WTC11 (cell line): ENCODE measurements at regions not wholly inside any gene's neighbourhood (a gene's known extent, or its start where the extent isn't known, plus 50 kb on each side); places are given as distances from the start of the nearest gene placed in this dataset.

Experiments used
- ATAC-seq: fragments of 200-7000 bp; cut with Tn5 transposase; 2 replicates; pipeline ENCODE4 v1.10.0; 2021; ENCODE audit warnings: mild to moderate bottlenecking, moderate library complexity
- CTCF ChIA-PET: fragments of 300-600 bp; sonication (Branson Sonifier 250); formaldehyde crosslinking; loops from one replicate; lab custom pipeline; 2021; ENCODE audit warnings: antibody characterized with exemption; lab: Charles Lee
- POLR2A ChIA-PET: fragments of 350-600 bp; sonication (Branson Sonifier 250); formaldehyde crosslinking; loops from one replicate; lab custom pipeline; 2021; ENCODE audit warnings: antibody characterized with exemption; lab: Charles Lee
- DNase-seq: peaks from one replicate; pipeline ENCODE4 v3.0.0; 2021; ENCODE audit warnings: low spot score
- H3K27ac Mint-ChIP-seq: 2 replicates; pipeline ENCODE4 v1.8.0; 2021; ENCODE audit warnings: mixed read lengths
- H3K27me3 Mint-ChIP-seq: 2 replicates; pipeline ENCODE4 v1.8.0; 2021; ENCODE audit warnings: low read depth, mild to moderate bottlenecking, moderate library complexity, mixed read lengths
- H3K36me3 Mint-ChIP-seq: 2 replicates; pipeline ENCODE4 v1.8.0; 2021; ENCODE audit warnings: mixed read lengths
- H3K4me1 Mint-ChIP-seq: 2 replicates; pipeline ENCODE4 v1.8.0; 2022; ENCODE audit warnings: mixed read lengths
- H3K4me3 Mint-ChIP-seq: 2 replicates; pipeline ENCODE4 v1.8.0; 2021; ENCODE audit warnings: mild to moderate bottlenecking, moderate library complexity, mixed read lengths
- H3K9me3 Mint-ChIP-seq: 2 replicates; pipeline ENCODE4 v1.8.0; 2021; ENCODE audit warnings: mixed read lengths
- ATF1 ChIP-seq: sonication (generic); formaldehyde crosslinking; IDR thresholded peaks from 2 replicates; pipeline ENCODE4 v1.8.1; 2023; ENCODE audit warnings: mild to moderate bottlenecking, moderate library complexity, missing genetic modification reagents
- CREM ChIP-seq: sonication (generic); formaldehyde crosslinking; IDR thresholded peaks from 2 replicates; pipeline ENCODE4 v1.8.1; 2022; ENCODE audit warnings: mild to moderate bottlenecking, missing genetic modification reagents, moderate library complexity
- ELF4 ChIP-seq: sonication (generic); formaldehyde crosslinking; IDR thresholded peaks from 2 replicates; pipeline ENCODE4 v1.8.1; 2022; ENCODE audit warnings: low read depth, mild to moderate bottlenecking, moderate library complexity, missing genetic modification reagents
- EMX1 ChIP-seq: fragments of 250-450 bp; sonication (Bioruptor Pico); IDR thresholded peaks from 2 replicates; pipeline ENCODE4 v1.8.0; 2021; ENCODE audit warnings: mild to moderate bottlenecking
- FOXJ3 ChIP-seq: sonication (generic); formaldehyde crosslinking; IDR thresholded peaks from 2 replicates; pipeline ENCODE4 v1.9.0; 2021; ENCODE audit warnings: missing genetic modification reagents, mild to moderate bottlenecking, borderline replicate concordance
- GABPB1 ChIP-seq: sonication (generic); formaldehyde crosslinking; IDR thresholded peaks from 2 replicates; pipeline ENCODE4 v1.8.1; 2023; ENCODE audit warnings: mild to moderate bottlenecking, missing genetic modification reagents
- MAX ChIP-seq: sonication (generic); formaldehyde crosslinking; IDR thresholded peaks from 2 replicates; pipeline ENCODE4 v1.8.0; 2022; ENCODE audit warnings: mild to moderate bottlenecking, missing genetic modification reagents
- RELA ChIP-seq: sonication (generic); formaldehyde crosslinking; IDR thresholded peaks from 2 replicates; pipeline ENCODE4 v1.8.1; 2022; ENCODE audit warnings: missing genetic modification reagents, mild to moderate bottlenecking, borderline replicate concordance
- TEAD4 ChIP-seq: sonication (generic); formaldehyde crosslinking; IDR thresholded peaks from 2 replicates; pipeline ENCODE4 v1.8.0; 2022; ENCODE audit warnings: mild to moderate bottlenecking, missing genetic modification reagents
- USF2 ChIP-seq: sonication (generic); formaldehyde crosslinking; IDR thresholded peaks from 2 replicates; pipeline ENCODE4 v1.8.1; 2023; ENCODE audit warnings: mild to moderate bottlenecking, missing genetic modification reagents, moderate library complexity
- ZNF219 ChIP-seq: sonication (generic); formaldehyde crosslinking; IDR thresholded peaks from 2 replicates; pipeline ENCODE4 v1.8.0; 2023; ENCODE audit warnings: missing genetic modification reagents, mild to moderate bottlenecking, borderline replicate concordance
- ZNF512 ChIP-seq: sonication (generic); formaldehyde crosslinking; IDR thresholded peaks from 2 replicates; pipeline ENCODE4 v1.8.1; 2022; ENCODE audit warnings: missing genetic modification reagents, borderline replicate concordance
- TF ChIP-seq, protein P1 (sequence below): fragments of 250-450 bp; sonication (Bioruptor Pico); IDR thresholded peaks from 2 replicates; pipeline ENCODE4 v1.9.0; 2021; ENCODE audit warnings: mild to moderate bottlenecking
- TF ChIP-seq, protein P2 (sequence below): fragments of 250-450 bp; sonication (Bioruptor Pico); IDR thresholded peaks from 2 replicates; pipeline ENCODE4 v1.9.0; 2021; ENCODE audit warnings: mild to moderate bottlenecking, borderline replicate concordance

GRCh38 chr15:31465083-31465955 lies 138.7 kb downstream of the KLF13 start (continued):
- TF ChIP-seq MAX (CRISPR knock-in tag), result no peak
- TF ChIP-seq USF2 (CRISPR knock-in tag), result no peak
- TF ChIP-seq, protein P1, sequence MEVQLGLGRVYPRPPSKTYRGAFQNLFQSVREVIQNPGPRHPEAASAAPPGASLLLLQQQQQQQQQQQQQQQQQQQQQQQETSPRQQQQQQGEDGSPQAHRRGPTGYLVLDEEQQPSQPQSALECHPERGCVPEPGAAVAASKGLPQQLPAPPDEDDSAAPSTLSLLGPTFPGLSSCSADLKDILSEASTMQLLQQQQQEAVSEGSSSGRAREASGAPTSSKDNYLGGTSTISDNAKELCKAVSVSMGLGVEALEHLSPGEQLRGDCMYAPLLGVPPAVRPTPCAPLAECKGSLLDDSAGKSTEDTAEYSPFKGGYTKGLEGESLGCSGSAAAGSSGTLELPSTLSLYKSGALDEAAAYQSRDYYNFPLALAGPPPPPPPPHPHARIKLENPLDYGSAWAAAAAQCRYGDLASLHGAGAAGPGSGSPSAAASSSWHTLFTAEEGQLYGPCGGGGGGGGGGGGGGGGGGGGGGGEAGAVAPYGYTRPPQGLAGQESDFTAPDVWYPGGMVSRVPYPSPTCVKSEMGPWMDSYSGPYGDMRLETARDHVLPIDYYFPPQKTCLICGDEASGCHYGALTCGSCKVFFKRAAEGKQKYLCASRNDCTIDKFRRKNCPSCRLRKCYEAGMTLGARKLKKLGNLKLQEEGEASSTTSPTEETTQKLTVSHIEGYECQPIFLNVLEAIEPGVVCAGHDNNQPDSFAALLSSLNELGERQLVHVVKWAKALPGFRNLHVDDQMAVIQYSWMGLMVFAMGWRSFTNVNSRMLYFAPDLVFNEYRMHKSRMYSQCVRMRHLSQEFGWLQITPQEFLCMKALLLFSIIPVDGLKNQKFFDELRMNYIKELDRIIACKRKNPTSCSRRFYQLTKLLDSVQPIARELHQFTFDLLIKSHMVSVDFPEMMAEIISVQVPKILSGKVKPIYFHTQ, result no peak
- TF ChIP-seq, all 79 proteins: peak for 0

- ChIA-PET POLR2A (no interaction called here), CTCF (no interaction called here)
- no peak for TF ChIP-seq TEAD4 (CRISPR knock-in tag)
- no peak for TF ChIP-seq ZNF219 (CRISPR knock-in tag)
- TF ChIP-seq EMX1 (CRISPR knock-in tag), result no peak
- TF ChIP-seq, protein P1, result no peak
- no peak for TF ChIP-seq GABPB1 (CRISPR knock-in tag)
- no peak for TF ChIP-seq RELA (CRISPR knock-in tag)
- TF ChIP-seq, protein P2, sequence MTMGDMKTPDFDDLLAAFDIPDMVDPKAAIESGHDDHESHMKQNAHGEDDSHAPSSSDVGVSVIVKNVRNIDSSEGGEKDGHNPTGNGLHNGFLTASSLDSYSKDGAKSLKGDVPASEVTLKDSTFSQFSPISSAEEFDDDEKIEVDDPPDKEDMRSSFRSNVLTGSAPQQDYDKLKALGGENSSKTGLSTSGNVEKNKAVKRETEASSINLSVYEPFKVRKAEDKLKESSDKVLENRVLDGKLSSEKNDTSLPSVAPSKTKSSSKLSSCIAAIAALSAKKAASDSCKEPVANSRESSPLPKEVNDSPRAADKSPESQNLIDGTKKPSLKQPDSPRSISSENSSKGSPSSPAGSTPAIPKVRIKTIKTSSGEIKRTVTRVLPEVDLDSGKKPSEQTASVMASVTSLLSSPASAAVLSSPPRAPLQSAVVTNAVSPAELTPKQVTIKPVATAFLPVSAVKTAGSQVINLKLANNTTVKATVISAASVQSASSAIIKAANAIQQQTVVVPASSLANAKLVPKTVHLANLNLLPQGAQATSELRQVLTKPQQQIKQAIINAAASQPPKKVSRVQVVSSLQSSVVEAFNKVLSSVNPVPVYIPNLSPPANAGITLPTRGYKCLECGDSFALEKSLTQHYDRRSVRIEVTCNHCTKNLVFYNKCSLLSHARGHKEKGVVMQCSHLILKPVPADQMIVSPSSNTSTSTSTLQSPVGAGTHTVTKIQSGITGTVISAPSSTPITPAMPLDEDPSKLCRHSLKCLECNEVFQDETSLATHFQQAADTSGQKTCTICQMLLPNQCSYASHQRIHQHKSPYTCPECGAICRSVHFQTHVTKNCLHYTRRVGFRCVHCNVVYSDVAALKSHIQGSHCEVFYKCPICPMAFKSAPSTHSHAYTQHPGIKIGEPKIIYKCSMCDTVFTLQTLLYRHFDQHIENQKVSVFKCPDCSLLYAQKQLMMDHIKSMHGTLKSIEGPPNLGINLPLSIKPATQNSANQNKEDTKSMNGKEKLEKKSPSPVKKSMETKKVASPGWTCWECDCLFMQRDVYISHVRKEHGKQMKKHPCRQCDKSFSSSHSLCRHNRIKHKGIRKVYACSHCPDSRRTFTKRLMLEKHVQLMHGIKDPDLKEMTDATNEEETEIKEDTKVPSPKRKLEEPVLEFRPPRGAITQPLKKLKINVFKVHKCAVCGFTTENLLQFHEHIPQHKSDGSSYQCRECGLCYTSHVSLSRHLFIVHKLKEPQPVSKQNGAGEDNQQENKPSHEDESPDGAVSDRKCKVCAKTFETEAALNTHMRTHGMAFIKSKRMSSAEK (CRISPR knock-in tag), result no peak
- no peak for TF ChIP-seq ATF1
- no peak for TF ChIP-seq CREM (CRISPR knock-in tag)
- TF ChIP-seq ZNF512 (CRISPR knock-in tag), result no peak
- TF ChIP-seq ELF4, result no peak
- TF ChIP-seq FOXJ3 (CRISPR knock-in tag), result no peak
- no peaks in the 10 kb centered on the region for H3K36me3 Mint-ChIP-seq
- H3K27me3 Mint-ChIP-seq, result no peaks in the 10 kb centered on the region; the same call in 1 of the 2 replicates
- H3K4me1 Mint-ChIP-seq, result no peaks in the 10 kb centered on the region
- no peak for DNase-seq
- no peak overlapping the region for H3K27ac Mint-ChIP-seq
- H3K4me3 Mint-ChIP-seq, result no peak overlapping the region
- ATAC-seq, result no peak
- no peaks in the 10 kb centered on the region for H3K9me3 Mint-ChIP-seq
Observed at GRCh38 chr15:31467361-31467760, 140.7 kb downstream of the KLF13 start.
